HepG2 (cell line): ENCODE measurements at regions not wholly inside any gene's neighbourhood (a gene's known extent, or its start where the extent isn't known, plus 50 kb on each side); places are given as distances from the start of the nearest gene placed in this dataset.

ENCODE experiments used
- ATAC-seq: fragments of 200-7000 bp; cut with Tn5 transposase; 3 replicates; pipeline ENCODE4 v1.9.1; 2020; ENCODE audit warnings: mild to moderate bottlenecking, moderate library complexity
- BruUV-seq: library from RNA; stranded (reverse); fragments of 400-500 nt; replicated peaks from 2 replicates; lab custom pipeline; 2021; lab: Mats Ljungman, UMichigan
- CTCF ChIA-PET: fragments of 300-600 bp; formaldehyde crosslinking; extraction: SDS; loops from one replicate; lab custom pipeline; 2021; ENCODE audit warnings: low total read pairs, inconsistent platforms, low intra/inter-chr PET ratio; lab: Yijun Ruan, JAX
- POLR2A ChIA-PET: fragments of 350-600 bp; sonication (Branson Sonifier 250); formaldehyde crosslinking; loops from one replicate; lab custom pipeline; 2020; ENCODE audit warnings: antibody characterized with exemption, inconsistent platforms; lab: Yijun Ruan, JAX
- DNase-seq: peaks from one replicate; pipeline ENCODE4 v3.0.0-alpha.2; 2015; ENCODE audit warnings: low spot score
- FAIRE-seq: peaks from 3 replicates; lab custom pipeline; 2011; peaks lifted over from hg19 to GRCh38; lab: Jason Lieb, UNC
- H2AFZ ChIP-seq: one replicate; pipeline ENCODE4 v1.6.1; 2011; ENCODE audit warnings: low read length, inconsistent platforms
- H3K27ac ChIP-seq: fragments of 300-600 bp; 3 replicates; pipeline ENCODE4 v1.8.0; 2011; ENCODE audit warnings: mixed run types, mild to moderate bottlenecking, mixed read lengths, low read length, inconsistent platforms; ENCODE audit not compliant: insufficient read depth; ENCODE audit errors: extremely low read length
- H3K27me3 ChIP-seq, 2 experiments: fragments of 200-600 bp in 1 of 2; 2 replicates in 1 of 2; 3 replicates in 1 of 2; pipeline versions ENCODE4 v1.6.0 to v1.8.0; 2011; ENCODE audit warnings: low read length in 2 of 2, mild to moderate bottlenecking in 2 of 2, moderate library complexity in 2 of 2, inconsistent platforms in 1 of 2; ENCODE audit not compliant: insufficient read depth in 2 of 2, control insufficient read depth in 1 of 2
- H3K36me3 ChIP-seq, 2 experiments: fragments of 200-600 bp in 1 of 2; replicated peaks in 1 of 2; 2 replicates in 1 of 2; 3 replicates in 1 of 2; pipeline versions ENCODE4 v1.5.1 to v1.8.0; 2011; ENCODE audit warnings: low read length in 2 of 2, inconsistent platforms in 1 of 2; ENCODE audit not compliant: insufficient read depth in 2 of 2, control insufficient read depth in 1 of 2
- H3K4me1 ChIP-seq: 2 replicates; pipeline ENCODE4 v1.5.1; 2012; ENCODE audit warnings: low read length, inconsistent platforms; ENCODE audit not compliant: insufficient read depth
- H3K4me2 ChIP-seq: 2 replicates; pipeline ENCODE4 v1.6.0; 2011; ENCODE audit warnings: low read depth, low read length, inconsistent platforms
- H3K4me3 ChIP-seq, 3 experiments: fragments of 200-600 bp in 1 of 3; sonication (generic), shearing (Covaris generic) in 1 of 3; replicated peaks in 1 of 3; 2 replicates each; pipeline ENCODE4 v1.5.1; 2011 to 2016; ENCODE audit warnings: low read length in 3 of 3, inconsistent platforms in 2 of 3, low read depth in 2 of 3, mild to moderate bottlenecking in 2 of 3, control low read depth in 1 of 3, mixed read lengths in 1 of 3; ENCODE audit not compliant: insufficient read depth in 1 of 3
- H3K79me2 ChIP-seq: one replicate; pipeline ENCODE4 v1.6.1; 2011; ENCODE audit warnings: low read length, inconsistent platforms; ENCODE audit not compliant: insufficient read depth
- H3K9ac ChIP-seq: 2 replicates; pipeline ENCODE4 v1.6.0; 2011; ENCODE audit warnings: mild to moderate bottlenecking, low read depth, low read length, inconsistent platforms; ENCODE audit not compliant: insufficient read depth
- H3K9me3 ChIP-seq: 2 replicates; pipeline ENCODE4 v1.5.1; 2012; ENCODE audit warnings: mild to moderate bottlenecking, low read length
- H4K20me1 ChIP-seq: 2 replicates; pipeline ENCODE4 v1.6.0; 2011; ENCODE audit warnings: inconsistent platforms, mild to moderate bottlenecking, low read length, moderate library complexity; ENCODE audit not compliant: insufficient read depth
- CSRNP1 ChIP-seq: sonication (generic); formaldehyde crosslinking; IDR thresholded peaks from 2 replicates; pipeline ENCODE4 v1.8.1; 2023; ENCODE audit warnings: mild to moderate bottlenecking, missing genetic modification reagents
- JUNB ChIP-seq: sonication (generic); formaldehyde crosslinking; IDR thresholded peaks from 2 replicates; pipeline ENCODE4 v1.8.0; 2022; ENCODE audit warnings: missing genetic modification reagents, mild to moderate bottlenecking, borderline replicate concordance
- RAD51 ChIP-seq: fragments of 450-650 bp; IDR thresholded peaks from 2 replicates; pipeline ENCODE4 v1.6.1; 2016; ENCODE audit warnings: borderline replicate concordance
- ZNF253 ChIP-seq: sonication (generic); formaldehyde crosslinking; IDR thresholded peaks from 2 replicates; pipeline ENCODE4 v1.8.0; 2022; ENCODE audit warnings: mild to moderate bottlenecking, missing genetic modification reagents, borderline replicate concordance
- ZNF407 ChIP-seq: sonication (generic); formaldehyde crosslinking; IDR thresholded peaks from one replicate; pipeline ENCODE4 v1.5.1; 2020; ENCODE audit warnings: mild to moderate bottlenecking, missing genetic modification reagents; ENCODE audit errors: not compliant biosample characterization
- ZNF550 ChIP-seq: sonication (generic); formaldehyde crosslinking; IDR thresholded peaks from 2 replicates; pipeline ENCODE4 v1.4.0; 2020; ENCODE audit warnings: mild to moderate bottlenecking, missing genetic modification reagents, borderline replicate concordance
- ZNF558 ChIP-seq: sonication (generic); formaldehyde crosslinking; IDR thresholded peaks from 2 replicates; pipeline ENCODE4 v1.9.0; 2022; ENCODE audit warnings: mild to moderate bottlenecking, missing genetic modification reagents, borderline replicate concordance
- ZNF720 ChIP-seq: sonication (generic); formaldehyde crosslinking; IDR thresholded peaks from 2 replicates; pipeline ENCODE4 v1.4.0; 2020; ENCODE audit warnings: missing genetic modification reagents
- ZNF737 ChIP-seq: sonication (generic); formaldehyde crosslinking; IDR thresholded peaks from 2 replicates; pipeline ENCODE4 v1.5.0; 2020; ENCODE audit warnings: missing genetic modification reagents, mild to moderate bottlenecking, borderline replicate concordance
- WGBS: methylation state at CpG from one replicate; pipeline ENCODE4 v1.1.6; 2017; ENCODE audit warnings: low lambda C conversion rate; 5-methylcytosine and 5-hydroxymethylcytosine counted together
- in situ Hi-C: cut with HindIII; loops from 2 replicates; pipeline ENCODE4 v1.10.0; 2017; ENCODE audit warnings: low pct_unique_long_range_greater_than_20kb; ENCODE audit not compliant: extremely low pct_ligation_motif_present
- intact Hi-C: fragments of 100-400 bp; cut with micrococcal nuclease; formaldehyde crosslinking; loops from one replicate; pipeline ENCODE4 v1.10.0; 2022; ENCODE audit not compliant: unreplicated experiment

GRCh38 chr1:38258085-38258627 lies 211.6 kb upstream of the POU3F1 start:
- BruUV-seq: no TSS peak
- Histone ChIP-seq H3K79me2 (no peaks in the 10 kb centered on the region), H3K27me3 (no peaks in the 10 kb centered on the region), H3K36me3 (no peaks in the 10 kb centered on the region), H2AFZ (no peak overlapping the region), H3K9ac (no peak overlapping the region), H3K4me3 (no peak overlapping the region), H3K27ac (no peak overlapping the region), H3K4me1 (0 out of 2 replicates have a peak, but pooled peaks cover 5% of the 10 kb centered on the region), H3K9me3 (no peaks in the 10 kb centered on the region), H3K4me2 (no peak overlapping the region), H4K20me1 (no peaks in the 10 kb centered on the region)
- intact Hi-C loops: no loop called here
- FAIRE-seq (no peak), DNase-seq (no peak), ATAC-seq (no peak)
- TF ChIP-seq JUNB: no peak
- TF ChIP-seq ZNF253 (CRISPR knock-in tag): no peak
- no peak for TF ChIP-seq ZNF737 (CRISPR knock-in tag)
- TF ChIP-seq ZNF558 (CRISPR knock-in tag): no peak
- TF ChIP-seq RAD51: no peak
- TF ChIP-seq CSRNP1 (CRISPR knock-in tag): no peak
- 48% methylated on average over 16 of the region's 16 CpGs for WGBS
- ChIA-PET CTCF (no interaction called here), POLR2A (no interaction called here)
- in situ Hi-C loops: no loop called here

- Histone ChIP-seq H4K20me1 (no peaks in the 10 kb centered on the region), H3K36me3 (no peaks in the 10 kb centered on the region), H3K9me3 (no peaks in the 10 kb centered on the region), H3K27me3 (no peaks in the 10 kb centered on the region), H3K9ac (no peak overlapping the region), H3K4me1 (0 out of 2 replicates have a peak, but pooled peaks cover 5% of the 10 kb centered on the region), H3K27ac (no peak overlapping the region), H2AFZ (no peak overlapping the region), H3K4me2 (no peak overlapping the region), H3K4me3 (no peak overlapping the region), H3K79me2 (no peaks in the 10 kb centered on the region)
- 21% methylated on average over 6 of the region's 6 CpGs for WGBS
- in situ Hi-C loops: no loop called here
- ATAC-seq (no peak), DNase-seq (no peak), FAIRE-seq (no peak)
- no TSS peak for BruUV-seq
- ChIA-PET POLR2A (no interaction called here), CTCF (no interaction called here)
- intact Hi-C loops: no loop called here
- TF ChIP-seq ZNF407 (no peak), ZNF550 (no peak), ZNF720 (no peak)
Observed at GRCh38 chr1:38257374-38257773, 210.8 kb upstream of the POU3F1 start.
